Retina (tissue), 1 donor: ENCODE measurements at regions not wholly inside any gene's neighbourhood (a gene's known extent, or its start where the extent isn't known, plus 50 kb on each side); places are given as distances from the start of the nearest gene placed in this dataset.
"Not testable (repeated sequence)": the region's sequence is repeated elsewhere in the genome, so short reads cannot be mapped to it uniquely, and the experiment has no call there.

ENCODE experiments used
- DNase-seq: peaks from one replicate; pipeline ENCODE4 v3.0.0-alpha.2; 2016

DNA sequence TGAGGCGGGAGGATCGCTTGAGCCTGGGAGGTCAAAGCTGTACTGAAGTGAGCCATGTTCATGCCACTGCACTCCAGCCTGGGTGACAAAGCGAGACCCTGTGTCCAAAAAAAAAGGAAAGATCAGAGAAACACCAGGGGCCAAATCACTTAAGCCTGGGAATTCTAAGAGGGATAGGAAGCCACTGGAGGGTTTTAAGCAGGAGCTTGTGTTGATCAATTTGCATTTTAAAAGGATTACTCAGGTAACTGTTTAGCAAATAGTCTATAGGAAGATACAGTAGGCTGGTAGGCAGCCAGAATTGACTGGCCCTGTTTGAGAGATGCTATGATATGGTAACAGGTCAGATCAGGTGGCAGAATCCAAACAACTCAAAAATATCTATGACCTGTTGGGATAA lies 162.7 kb downstream of the SPTSSA start:
- DNase-seq, result no peak

DNA sequence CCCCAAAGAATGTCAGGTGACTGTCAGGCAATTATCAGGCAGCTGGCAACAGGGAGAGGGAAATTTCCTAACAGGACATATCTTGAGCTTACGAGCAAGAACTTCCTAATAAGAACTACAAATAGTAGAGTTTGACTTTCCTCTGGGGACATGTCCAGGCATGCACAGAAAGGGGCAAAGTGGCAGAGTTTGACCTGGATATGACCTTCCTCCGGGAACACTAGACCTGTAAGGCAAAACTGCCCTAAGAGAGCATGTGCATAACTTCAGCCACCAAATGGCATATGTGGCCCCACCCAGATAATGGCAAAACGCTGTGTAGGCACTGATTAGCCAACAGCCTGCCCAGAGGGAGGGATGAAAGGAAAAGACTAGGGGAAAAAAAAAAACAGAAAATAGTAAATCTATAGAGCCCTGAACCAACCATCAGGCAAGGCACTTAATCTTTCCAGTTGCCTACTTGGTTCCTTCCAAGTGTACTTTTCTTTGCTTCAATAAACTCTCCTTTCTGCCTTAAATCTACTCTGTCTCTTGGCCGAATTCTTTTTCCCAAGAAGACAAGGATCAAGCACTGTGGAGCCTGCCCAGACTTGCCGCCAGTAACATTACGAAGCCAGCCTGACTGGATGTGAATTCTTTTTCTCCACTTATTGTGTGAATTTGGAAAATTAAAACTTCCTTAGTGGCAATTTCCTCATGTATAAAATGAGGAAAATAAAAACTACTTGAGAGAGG lies 164.1 kb downstream of the SPTSSA start:
- DNase-seq, result no peak

- DNase-seq, result no peak
These were observed 178.4 kb downstream of the SPTSSA start for GRCh38 chr14:34283590-34283989.

DNA sequence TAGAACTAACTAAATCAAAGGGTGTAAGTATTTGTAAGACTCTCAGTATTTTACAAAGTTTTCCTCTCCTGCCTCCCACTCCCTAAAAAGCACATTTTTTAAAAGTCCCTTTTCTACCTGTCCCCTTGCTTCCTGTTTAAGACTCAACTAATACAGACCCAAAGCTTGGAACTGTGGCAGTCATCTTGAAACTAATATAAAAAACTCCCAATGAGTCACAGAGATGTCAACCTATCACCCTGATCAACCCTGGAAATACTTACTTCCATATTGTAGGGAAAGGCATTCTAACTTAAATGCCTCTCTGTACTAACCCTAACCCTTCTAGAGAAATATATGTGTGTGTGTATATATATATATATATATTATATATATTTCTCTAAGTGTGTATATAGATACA lies 184.8 kb downstream of the SPTSSA start:
- no peak for DNase-seq

- DNase-seq, result no peak
These were observed 186.5 kb downstream of the SPTSSA start for GRCh38 chr14:34275530-34275929.

DNA sequence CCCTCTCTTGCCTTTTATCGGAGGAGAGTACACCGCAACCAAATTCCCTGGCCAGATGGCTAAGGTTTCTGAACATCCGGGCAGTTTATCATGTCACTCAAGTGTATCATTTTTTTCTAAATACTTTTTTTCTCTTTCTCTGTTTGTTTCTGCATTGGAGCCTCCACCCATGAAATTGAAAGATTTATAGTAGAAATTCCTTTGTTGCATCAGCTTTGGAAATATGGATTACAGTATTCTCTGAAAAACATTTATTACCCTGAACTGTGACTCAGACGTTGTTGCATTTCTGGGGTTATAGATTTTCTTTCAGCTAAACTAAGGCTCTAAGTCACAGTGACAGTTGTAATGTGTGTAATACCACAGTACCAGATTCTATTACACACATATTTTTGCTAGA lies 187.0 kb downstream of the SPTSSA start:
- DNase-seq, result no peak

DNA sequence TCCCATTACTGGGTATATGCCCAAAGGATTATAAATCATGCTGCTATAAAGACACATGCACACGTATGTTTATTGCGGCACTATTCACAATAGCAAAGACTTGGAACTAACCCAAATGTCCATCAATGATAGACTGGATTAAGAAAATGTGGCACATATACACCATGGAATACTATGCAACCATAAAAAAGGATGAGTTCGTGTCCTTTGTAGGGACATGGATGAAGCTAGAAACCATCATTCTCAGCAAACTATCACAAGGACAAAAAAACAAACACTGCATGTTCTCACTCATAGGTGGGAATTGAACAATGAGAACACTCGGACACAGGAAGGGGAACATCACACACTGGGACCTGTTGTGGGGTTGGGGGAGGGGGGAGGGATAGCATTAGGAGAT lies 188.3 kb downstream of the SPTSSA start:
- not testable (repeated sequence) for DNase-seq

DNA sequence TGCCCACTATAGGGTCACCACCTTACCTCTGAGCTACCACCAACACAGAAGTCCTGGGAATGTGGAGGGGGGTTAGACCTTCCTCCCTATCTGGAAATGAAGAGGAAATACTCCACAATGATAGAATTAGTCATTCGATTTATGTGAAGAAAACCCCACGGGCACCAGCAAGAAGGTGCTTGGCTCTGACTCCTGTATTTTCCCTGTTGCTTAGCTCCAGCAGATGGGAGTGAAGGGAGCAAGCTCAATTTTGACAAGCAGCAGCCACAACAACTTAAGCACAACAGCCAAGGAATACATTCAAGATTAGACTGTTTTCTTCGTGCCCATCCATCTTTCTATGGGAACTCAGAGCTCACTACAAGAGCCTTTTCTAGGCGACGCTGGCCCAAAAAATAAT lies 191.7 kb downstream of the SPTSSA start:
- DNase-seq, result no peak

GRCh38 chr14:34266344-34266743 lies 195.7 kb downstream of the SPTSSA start:
- DNase-seq, result no peak

GRCh38 chr14:34262127-34262910 lies 199.7 kb downstream of the SPTSSA start:
- no peak for DNase-seq

- DNase-seq, result no peak
These were observed 202.0 kb downstream of the SPTSSA start for GRCh38 chr14:34259996-34260395.

DNA sequence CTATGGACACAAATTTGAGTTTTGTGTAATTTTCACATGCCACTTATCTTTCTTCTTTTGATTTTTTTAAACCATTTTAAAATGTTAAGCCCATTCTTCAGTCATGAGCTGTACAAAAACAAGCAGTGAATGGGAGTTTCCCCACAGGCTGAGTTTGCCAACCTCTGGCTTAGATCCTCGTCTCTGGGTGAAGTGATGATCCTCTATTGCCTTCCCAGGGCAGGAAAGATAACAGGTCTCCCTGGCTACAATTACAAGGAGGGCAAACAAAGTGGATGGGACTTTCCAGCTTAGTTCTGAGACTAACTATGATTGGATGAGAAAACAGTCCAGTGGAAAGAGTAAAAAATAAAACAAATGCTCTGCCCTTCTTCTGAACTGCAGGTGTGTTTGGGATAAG lies 203.7 kb downstream of the SPTSSA start:
- DNase-seq, result no peak

DNA sequence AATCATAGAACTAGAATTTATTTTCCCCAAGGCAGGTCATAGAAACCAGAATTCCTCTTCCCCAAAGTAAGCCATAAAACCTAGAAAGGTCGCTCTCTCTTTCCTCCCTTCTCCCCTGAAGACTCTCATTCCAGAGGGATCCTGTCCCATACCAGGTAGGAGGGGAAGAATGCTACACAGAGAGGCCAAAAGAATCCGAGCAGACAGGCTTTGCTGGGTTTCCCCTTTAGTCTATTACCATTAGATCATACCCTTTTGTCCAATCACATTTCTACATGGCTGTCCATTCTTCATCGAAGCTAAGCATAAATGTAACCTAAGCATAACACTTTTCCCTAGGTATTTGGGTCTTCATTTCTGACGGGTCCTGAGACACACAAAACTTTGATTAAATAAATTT lies 204.5 kb downstream of the SPTSSA start:
- DNase-seq, result no peak

GRCh38 chr14:34256223-34256622 lies 205.8 kb downstream of the SPTSSA start:
- no peak for DNase-seq

- DNase-seq, result no peak
These were observed 207.5 kb downstream of the SPTSSA start for GRCh38 chr14:34254571-34254970.

- DNase-seq, result no peak
These were observed 208.0 kb downstream of the SPTSSA start for GRCh38 chr14:34254031-34254430.

DNA sequence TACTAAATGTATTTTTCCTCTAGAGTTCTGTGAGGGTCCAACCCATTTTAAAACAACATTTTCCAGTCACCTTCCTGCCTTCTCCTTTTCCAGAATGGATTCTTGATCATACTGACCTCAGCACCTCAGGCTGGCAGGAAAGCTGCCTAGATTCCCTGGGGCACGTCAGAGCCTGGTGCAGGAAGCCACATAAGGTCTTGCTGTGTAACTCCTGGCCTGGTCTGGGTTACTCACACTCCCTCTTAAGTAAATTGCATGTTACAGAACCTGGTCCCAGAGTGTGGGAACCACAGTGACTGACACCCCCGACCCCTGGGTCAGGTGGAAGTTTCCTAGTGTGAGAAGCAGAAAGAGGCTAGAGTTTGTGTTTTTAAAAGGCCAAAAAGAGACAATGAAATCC lies 209.8 kb downstream of the SPTSSA start:
- no peak for DNase-seq

DNA sequence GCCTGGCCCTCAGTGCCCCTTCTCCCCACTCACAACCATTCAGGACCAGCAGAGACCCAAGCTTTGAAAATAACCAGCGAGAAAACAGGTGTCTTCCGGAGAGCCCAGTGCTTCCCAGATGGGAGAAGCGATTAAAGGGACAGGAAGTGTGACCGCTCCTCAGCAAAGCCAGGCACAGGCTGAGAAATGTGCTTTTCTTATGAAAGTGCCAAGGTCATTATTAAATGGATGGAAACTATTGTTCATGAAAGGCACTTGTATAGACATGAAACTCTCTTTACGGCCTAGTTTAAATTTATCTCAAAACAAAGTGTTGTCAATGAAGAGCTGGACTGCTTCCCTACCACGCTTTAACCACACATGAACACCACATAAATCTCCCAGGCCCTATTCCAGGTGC lies 210.4 kb downstream of the SPTSSA start:
- no peak for DNase-seq

DNA sequence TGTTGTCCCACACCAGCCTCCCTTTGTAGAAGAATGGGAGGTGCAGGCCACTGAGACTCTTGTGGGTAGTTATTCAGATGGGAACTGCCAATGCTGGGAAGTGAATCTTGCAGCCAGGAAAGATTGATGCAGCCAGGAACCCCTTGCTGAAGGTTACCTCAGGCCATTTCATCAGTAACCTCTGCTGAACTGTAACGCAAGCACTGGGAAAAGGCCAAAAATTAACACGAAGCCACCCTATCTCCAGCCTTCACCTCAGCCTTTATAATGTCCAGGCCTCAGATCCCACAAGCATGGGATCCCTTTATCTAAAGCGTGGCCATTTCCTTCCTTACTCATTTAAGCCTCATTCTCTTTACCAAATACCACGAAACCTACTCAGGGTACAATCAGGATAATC lies 211.1 kb downstream of the SPTSSA start:
- no peak for DNase-seq

DNA sequence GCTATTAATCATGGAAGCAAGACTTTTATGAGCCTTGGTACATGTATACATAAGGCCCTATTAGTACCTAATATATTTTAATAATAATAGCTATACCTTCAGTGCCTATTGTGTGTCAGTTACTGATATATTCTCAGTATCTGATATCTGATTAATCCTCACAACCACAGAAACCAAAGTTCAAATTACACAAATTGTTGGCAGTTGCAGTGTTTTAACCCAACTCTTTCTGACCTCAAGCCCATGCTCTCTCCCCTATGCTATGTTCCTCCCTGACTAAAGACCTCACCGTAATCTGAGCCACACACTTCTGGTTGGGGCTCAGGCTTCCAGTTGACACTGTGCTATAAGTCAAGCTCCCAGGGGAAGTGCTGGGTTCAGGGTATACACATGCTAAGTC lies 214.4 kb downstream of the SPTSSA start:
- DNase-seq, result no peak

GRCh38 chr14:34246206-34246605 lies 215.8 kb downstream of the SPTSSA start:
- no peak for DNase-seq

DNA sequence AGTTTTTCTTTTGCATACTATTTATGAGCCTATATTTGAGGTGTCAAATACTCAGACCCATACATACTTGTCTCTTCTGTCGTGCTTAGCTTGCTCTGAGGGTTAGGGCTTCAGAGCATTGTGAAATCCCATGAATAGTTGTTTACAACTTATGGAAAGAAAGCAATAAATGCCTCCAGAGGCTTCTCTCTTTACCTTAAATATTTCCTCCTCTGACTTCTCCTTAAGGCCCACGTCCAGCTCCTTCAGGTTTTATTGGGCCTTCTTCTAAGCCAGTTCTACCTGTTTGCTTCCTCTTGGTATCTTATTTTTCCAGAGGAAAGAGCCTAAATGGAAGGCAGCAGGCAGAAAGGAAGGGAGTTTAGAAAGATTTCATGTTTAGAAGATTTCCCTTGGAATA lies 218.6 kb downstream of the SPTSSA start:
- no peak for DNase-seq

GRCh38 chr14:34243001-34243400 lies 219.0 kb downstream of the SPTSSA start:
- no peak for DNase-seq

DNA sequence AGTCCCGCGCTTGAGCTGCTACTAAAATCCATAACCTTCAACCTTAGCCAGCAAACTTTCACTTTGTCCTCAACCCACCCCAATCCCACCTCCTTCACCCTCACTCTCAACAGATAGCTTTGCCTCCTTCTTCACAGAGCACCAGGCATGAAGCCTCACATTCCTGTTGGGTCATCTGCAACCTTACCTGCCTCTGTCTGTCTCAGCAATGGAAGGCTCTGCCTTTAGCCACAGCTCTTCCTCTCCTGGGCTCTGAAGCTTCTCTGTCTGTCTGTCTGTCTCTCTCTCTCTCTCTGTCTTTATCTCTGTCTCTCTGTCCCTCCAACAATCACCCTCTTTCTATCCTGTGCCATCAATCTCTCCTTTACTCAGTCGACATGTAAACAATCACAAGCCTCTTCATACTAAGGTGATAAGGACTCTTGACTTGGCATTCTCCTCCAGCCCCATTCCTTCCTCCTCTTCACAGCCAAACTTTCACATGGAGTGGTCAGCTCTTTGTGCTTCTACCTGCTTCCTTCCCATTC lies 220.8 kb downstream of the SPTSSA start:
- no peak for DNase-seq
